Activated naive CD4-positive, alpha-beta T cell treated with anti-CD3 and anti-CD28 coated beads, Interleukin-2, amount 10 ng/mL, durations not matched to agents 7 days and 5 days (primary cell): ENCODE measurements at regions not wholly inside any gene's neighbourhood (a gene's known extent, or its start where the extent isn't known, plus 50 kb on each side); places are given as distances from the start of the nearest gene placed in this dataset.
"Not testable (repeated sequence)": the region's sequence is repeated elsewhere in the genome, so short reads cannot be mapped to it uniquely, and the experiment has no call there.

Experiments used
- CTCF ChIA-PET: fragments of 350-600 bp; sonication (Branson Sonifier 250); formaldehyde crosslinking; loops from one replicate; lab custom pipeline; 2021; ENCODE audit warnings: antibody characterized with exemption; lab: Charles Lee
- DNase-seq: peaks from one replicate; pipeline ENCODE4 v3.0.0-alpha.2; 2020
- H3K27ac Mint-ChIP-seq: one replicate; pipeline ENCODE4 v1.8.0; 2021; ENCODE audit warnings: mild to moderate bottlenecking, moderate library complexity, mixed read lengths
- H3K27me3 Mint-ChIP-seq: one replicate; pipeline ENCODE4 v1.8.0; 2021; ENCODE audit warnings: mild to moderate bottlenecking, mixed read lengths
- H3K36me3 Mint-ChIP-seq: one replicate; pipeline ENCODE4 v1.8.0; 2021; ENCODE audit warnings: mixed read lengths
- H3K4me1 Mint-ChIP-seq: one replicate; pipeline ENCODE4 v1.8.0; 2021; ENCODE audit warnings: mixed read lengths
- H3K4me3 Mint-ChIP-seq: one replicate; pipeline ENCODE4 v1.8.0; 2021; ENCODE audit warnings: mild to moderate bottlenecking, moderate library complexity, mixed read lengths
- H3K9me3 Mint-ChIP-seq: one replicate; pipeline ENCODE4 v1.8.0; 2021; ENCODE audit warnings: mixed read lengths

DNA sequence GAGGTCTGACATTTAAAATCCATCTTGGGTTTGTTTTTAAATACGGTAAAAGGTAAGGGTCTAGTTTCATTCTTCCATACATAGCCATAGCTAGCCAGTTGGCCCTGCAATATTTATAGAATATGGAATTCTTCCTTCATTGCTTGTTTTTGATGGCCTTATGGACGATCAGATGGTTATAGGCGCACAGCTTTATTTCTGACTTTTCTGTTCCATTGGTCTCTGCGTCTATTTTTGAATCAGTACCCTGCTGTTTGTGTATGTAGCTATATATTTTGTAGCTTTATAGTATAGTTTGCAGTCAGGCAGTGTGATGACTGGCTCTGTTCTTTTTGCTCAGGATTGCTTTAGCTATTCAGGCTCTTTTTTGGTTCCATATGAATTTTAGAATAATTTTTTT lies 366.8 kb upstream of the MIS18BP1 start:
- no peaks in the 10 kb centered on the region for H3K36me3 Mint-ChIP-seq
- no peaks in the 10 kb centered on the region for H3K27me3 Mint-ChIP-seq
- DNase-seq, result no peak
- no peak overlapping the region for H3K4me3 Mint-ChIP-seq
- peaks cover 4% of the 10 kb centered on the region for H3K9me3 Mint-ChIP-seq
- CTCF ChIA-PET, result no interaction called here
- no peak overlapping the region for H3K27ac Mint-ChIP-seq
- no peaks in the 10 kb centered on the region for H3K4me1 Mint-ChIP-seq

DNA sequence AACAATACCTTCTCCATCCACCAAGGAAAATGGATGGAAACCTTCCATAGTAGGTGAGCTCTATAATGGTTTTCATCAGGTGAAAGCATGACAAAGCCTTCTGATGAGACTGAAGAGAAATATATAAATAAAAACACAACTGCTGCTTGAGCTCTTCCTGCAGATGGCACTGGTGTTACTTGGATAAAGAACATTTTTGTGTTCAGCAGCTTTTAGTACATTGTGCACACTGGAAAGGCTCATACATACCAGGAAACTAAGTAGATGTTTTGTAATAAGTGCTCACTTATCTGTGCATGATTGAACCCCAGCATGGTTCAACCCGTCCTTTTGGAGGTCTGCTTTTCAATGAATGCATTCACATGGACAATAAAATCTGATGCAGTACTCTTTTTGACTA lies 357.3 kb upstream of the MIS18BP1 start:
- Mint-ChIP-seq H3K4me1 (no peaks in the 10 kb centered on the region), H3K27me3 (no peaks in the 10 kb centered on the region), H3K36me3 (no peaks in the 10 kb centered on the region), H3K4me3 (no peak overlapping the region), H3K9me3 (peaks cover 6% of the 10 kb centered on the region), H3K27ac (no peak overlapping the region)
- CTCF ChIA-PET, result no interaction called here
- no peak for DNase-seq

- H3K27me3 Mint-ChIP-seq, result no peaks in the 10 kb centered on the region
- H3K36me3 Mint-ChIP-seq, result no peaks in the 10 kb centered on the region
- peaks cover 19% of the 10 kb centered on the region for H3K9me3 Mint-ChIP-seq
- H3K4me3 Mint-ChIP-seq, result no peak overlapping the region
- H3K27ac Mint-ChIP-seq, result no peak overlapping the region
- CTCF ChIA-PET, result no interaction called here
- no peak for DNase-seq
- no peaks in the 10 kb centered on the region for H3K4me1 Mint-ChIP-seq
These were observed 334.1 kb upstream of the MIS18BP1 start for GRCh38 chr14:45587142-45587541.

- H3K27ac Mint-ChIP-seq, result no peak overlapping the region
- no peaks in the 10 kb centered on the region for H3K9me3 Mint-ChIP-seq
- H3K27me3 Mint-ChIP-seq, result no peaks in the 10 kb centered on the region
- H3K4me1 Mint-ChIP-seq, result no peaks in the 10 kb centered on the region
- CTCF ChIA-PET, result no interaction called here
- H3K4me3 Mint-ChIP-seq, result no peak overlapping the region
- H3K36me3 Mint-ChIP-seq, result no peaks in the 10 kb centered on the region
- DNase-seq, result no peak
These were observed 306.6 kb upstream of the MIS18BP1 start for GRCh38 chr14:45559626-45560025.

DNA sequence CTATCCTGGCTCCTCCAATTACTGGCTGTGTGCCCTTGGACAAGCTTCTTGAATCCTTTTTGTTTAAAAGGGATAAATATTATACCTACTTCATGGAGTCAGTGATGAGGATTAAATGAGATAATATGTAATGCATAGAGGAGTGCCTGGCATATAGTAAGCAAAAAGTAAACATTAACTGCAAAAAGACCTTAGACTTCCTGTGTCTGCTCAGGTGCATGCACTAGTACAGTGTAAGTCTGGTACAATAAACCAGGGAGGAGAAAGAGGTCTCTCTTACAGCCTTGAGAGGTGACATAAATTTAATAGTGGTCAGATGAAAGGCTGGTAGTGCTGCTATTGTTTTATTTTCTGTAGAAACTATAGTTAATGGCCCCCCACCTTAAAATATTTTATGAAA lies 305.2 kb upstream of the MIS18BP1 start:
- Mint-ChIP-seq H3K9me3 (no peaks in the 10 kb centered on the region), H3K36me3 (no peaks in the 10 kb centered on the region), H3K4me3 (no peak overlapping the region), H3K4me1 (no peaks in the 10 kb centered on the region), H3K27me3 (no peaks in the 10 kb centered on the region), H3K27ac (no peak overlapping the region)
- no peak for DNase-seq
- CTCF ChIA-PET, result no interaction called here

GRCh38 chr14:45553981-45554380 lies 301.0 kb upstream of the MIS18BP1 start:
- Mint-ChIP-seq H3K9me3 (peaks cover 8% of the 10 kb centered on the region), H3K4me3 (no peak overlapping the region), H3K4me1 (no peaks in the 10 kb centered on the region), H3K27ac (no peak overlapping the region), H3K27me3 (no peaks in the 10 kb centered on the region), H3K36me3 (no peaks in the 10 kb centered on the region)
- DNase-seq, result no peak
- CTCF ChIA-PET, result no interaction called here

DNA sequence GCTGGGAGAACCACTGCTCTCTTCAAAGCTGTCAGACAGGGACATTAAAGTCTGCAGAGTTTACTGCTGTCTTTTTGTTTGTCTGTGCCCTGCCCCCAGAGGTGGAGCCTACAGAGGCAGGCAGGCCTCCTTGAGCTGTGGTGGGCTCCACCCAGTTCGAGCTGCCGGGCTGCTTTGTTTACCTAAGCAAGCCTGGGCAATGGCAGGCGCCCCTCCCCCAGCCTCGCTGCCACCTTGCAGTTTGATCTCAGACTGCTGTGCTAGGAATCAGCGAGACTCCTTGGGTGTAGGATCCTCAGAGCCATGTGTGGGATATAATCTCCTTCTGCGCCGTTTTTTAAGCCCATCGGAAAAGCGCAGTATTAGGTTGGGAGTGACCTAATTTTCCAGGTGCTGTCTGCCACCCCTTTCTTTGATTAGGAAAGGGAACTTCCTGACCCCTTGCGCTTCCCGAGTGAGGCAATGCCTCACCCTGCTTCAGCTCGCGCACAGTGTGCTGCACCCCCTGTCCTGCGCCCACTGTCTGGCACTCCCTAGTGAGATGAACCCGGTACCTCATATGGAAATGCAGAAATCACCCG lies 298.3 kb upstream of the MIS18BP1 start:
- H3K36me3 Mint-ChIP-seq, H3K4me3 Mint-ChIP-seq, CTCF ChIA-PET, DNase-seq, H3K4me1 Mint-ChIP-seq, H3K27me3 Mint-ChIP-seq, H3K27ac Mint-ChIP-seq: not testable (repeated sequence)
- H3K9me3 Mint-ChIP-seq, result peaks cover 12% of the 10 kb centered on the region

- Mint-ChIP-seq H3K27ac (no peak overlapping the region), H3K4me3 (no peak overlapping the region), H3K27me3 (no peaks in the 10 kb centered on the region), H3K4me1 (no peaks in the 10 kb centered on the region), H3K9me3 (peaks cover 8% of the 10 kb centered on the region), H3K36me3 (no peaks in the 10 kb centered on the region)
- CTCF ChIA-PET, result no interaction called here
- no peak for DNase-seq
These were observed 278.0 kb upstream of the MIS18BP1 start for GRCh38 chr14:45531022-45531421.

DNA sequence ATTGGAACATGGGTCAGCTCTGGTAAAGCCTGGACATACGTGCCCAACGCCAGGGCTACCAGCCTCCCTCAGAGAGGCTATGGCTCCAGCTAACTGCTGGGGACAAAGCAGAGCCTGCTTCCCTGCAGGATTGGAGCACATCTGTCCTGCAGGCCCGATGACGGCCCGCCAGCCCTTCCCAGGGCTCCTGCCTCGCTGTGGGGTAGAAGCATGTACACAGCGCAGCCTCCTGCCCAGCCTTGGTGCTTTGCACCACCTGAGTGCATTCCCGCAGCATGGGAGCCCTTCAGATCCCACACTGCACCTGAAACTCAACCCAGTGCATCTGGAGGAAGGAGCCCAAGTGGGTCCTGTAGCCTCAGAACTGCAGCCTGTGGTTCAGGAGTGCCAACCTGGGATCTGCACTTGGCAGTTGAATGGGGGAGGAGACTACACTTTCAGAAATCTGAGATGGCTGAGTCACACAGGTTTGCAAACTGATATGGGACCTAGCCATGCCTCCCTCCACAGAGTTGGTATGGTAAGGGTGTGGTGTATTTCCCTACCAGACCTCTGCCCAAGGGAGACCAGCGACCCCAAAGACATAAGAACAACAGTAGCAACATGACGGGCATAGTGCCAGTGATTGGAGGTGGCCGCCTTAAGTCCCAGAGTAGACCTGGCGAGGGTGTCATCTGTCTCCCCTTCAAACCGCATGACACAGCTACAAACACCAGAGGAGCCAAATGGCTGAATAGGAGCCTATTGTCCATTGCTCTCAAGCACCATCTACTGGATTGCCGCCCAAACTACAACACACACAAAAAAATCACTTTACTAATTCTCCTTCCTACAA lies 273.9 kb upstream of the MIS18BP1 start:
- no peaks in the 10 kb centered on the region for H3K36me3 Mint-ChIP-seq
- H3K4me3 Mint-ChIP-seq, result no peak overlapping the region
- DNase-seq, result no peak
- H3K4me1 Mint-ChIP-seq, result no peaks in the 10 kb centered on the region
- H3K27me3 Mint-ChIP-seq, result no peaks in the 10 kb centered on the region
- H3K27ac Mint-ChIP-seq, result no peak overlapping the region
- peaks cover 3% of the 10 kb centered on the region for H3K9me3 Mint-ChIP-seq
- CTCF ChIA-PET, result interaction anchor here (1.5 kb wide), 1 partner anchor 9 kb away, joined by 4 read pairs; no protein-coding TSS in a partner anchor

GRCh38 chr14:45519766-45520165 lies 266.8 kb upstream of the MIS18BP1 start:
- no peak for DNase-seq
- no peaks in the 10 kb centered on the region for H3K36me3 Mint-ChIP-seq
- no peaks in the 10 kb centered on the region for H3K4me1 Mint-ChIP-seq
- CTCF ChIA-PET, result no interaction called here
- H3K4me3 Mint-ChIP-seq, result no peak overlapping the region
- no peaks in the 10 kb centered on the region for H3K27me3 Mint-ChIP-seq
- no peak overlapping the region for H3K27ac Mint-ChIP-seq
- H3K9me3 Mint-ChIP-seq, result no peaks in the 10 kb centered on the region

DNA sequence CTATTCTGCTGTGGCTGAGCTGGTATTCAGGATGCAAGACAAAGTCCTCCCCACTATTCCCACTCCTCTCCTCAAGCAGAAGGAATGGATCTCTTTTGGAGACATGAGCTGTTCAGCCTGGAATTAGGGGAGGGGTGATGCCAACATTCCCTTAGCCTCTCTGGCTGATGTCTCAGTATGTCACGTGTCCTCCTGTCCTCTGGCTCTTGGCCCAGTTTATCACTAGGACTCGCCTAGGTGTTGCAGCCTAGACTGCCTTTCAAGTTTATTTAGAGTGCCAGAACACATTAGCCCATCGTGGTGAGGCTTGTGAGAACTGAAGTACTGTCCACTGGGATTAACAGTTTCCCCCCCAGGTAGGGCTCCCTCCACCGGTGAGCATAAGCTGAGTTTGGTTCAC lies 239.9 kb upstream of the MIS18BP1 start:
- Mint-ChIP-seq H3K27ac (no peak overlapping the region), H3K4me1 (no peaks in the 10 kb centered on the region), H3K4me3 (no peak overlapping the region), H3K36me3 (no peaks in the 10 kb centered on the region), H3K27me3 (no peaks in the 10 kb centered on the region), H3K9me3 (peaks cover 3% of the 10 kb centered on the region)
- CTCF ChIA-PET, result no interaction called here
- no peak for DNase-seq

GRCh38 chr14:45491914-45492313 lies 238.9 kb upstream of the MIS18BP1 start:
- no peaks in the 10 kb centered on the region for H3K36me3 Mint-ChIP-seq
- no peak overlapping the region for H3K27ac Mint-ChIP-seq
- no peak overlapping the region for H3K4me3 Mint-ChIP-seq
- CTCF ChIA-PET, result no interaction called here
- peaks cover 3% of the 10 kb centered on the region for H3K9me3 Mint-ChIP-seq
- no peaks in the 10 kb centered on the region for H3K27me3 Mint-ChIP-seq
- no peak for DNase-seq
- H3K4me1 Mint-ChIP-seq, result no peaks in the 10 kb centered on the region

- no peak overlapping the region for H3K4me3 Mint-ChIP-seq
- H3K4me1 Mint-ChIP-seq, result no peaks in the 10 kb centered on the region
- H3K9me3 Mint-ChIP-seq, result peaks cover 26% of the 10 kb centered on the region
- H3K27me3 Mint-ChIP-seq, result no peaks in the 10 kb centered on the region
- no peak for DNase-seq
- CTCF ChIA-PET, result no interaction called here
- peaks cover 1% of the 10 kb centered on the region for H3K36me3 Mint-ChIP-seq
- no peak overlapping the region for H3K27ac Mint-ChIP-seq
These were observed 233.6 kb upstream of the MIS18BP1 start for GRCh38 chr14:45486599-45486998.

- Mint-ChIP-seq H3K27me3 (no peaks in the 10 kb centered on the region), H3K27ac (no peak overlapping the region), H3K4me1 (no peaks in the 10 kb centered on the region), H3K4me3 (no peak overlapping the region), H3K36me3 (no peaks in the 10 kb centered on the region), H3K9me3 (no peaks in the 10 kb centered on the region)
- no peak for DNase-seq
- CTCF ChIA-PET, result no interaction called here
These were observed 214.0 kb upstream of the MIS18BP1 start for GRCh38 chr14:45467023-45467422.

DNA sequence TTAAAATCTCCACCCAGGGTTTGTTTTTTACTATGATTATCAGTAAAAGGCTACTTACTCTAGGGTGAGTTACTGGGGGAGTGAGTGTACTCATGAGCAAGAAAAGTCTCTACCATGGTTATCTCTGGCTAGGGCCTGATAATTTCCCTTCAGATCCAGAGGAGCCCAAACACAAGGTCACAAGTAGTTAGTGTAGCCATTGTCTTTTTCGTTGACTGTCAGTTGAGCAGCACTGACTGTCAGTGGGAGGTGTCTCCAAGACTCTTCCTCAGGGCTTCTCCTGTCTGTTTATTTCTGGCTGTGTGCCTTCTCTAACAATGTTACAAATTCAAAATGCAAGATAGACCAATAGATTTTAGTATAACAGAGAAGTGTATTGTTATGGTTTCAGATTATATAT lies 181.2 kb upstream of the MIS18BP1 start:
- no peaks in the 10 kb centered on the region for H3K36me3 Mint-ChIP-seq
- H3K9me3 Mint-ChIP-seq, result no peaks in the 10 kb centered on the region

More for the DNA sequence above, 181.2 kb upstream of the MIS18BP1 start:
- H3K27ac Mint-ChIP-seq, result no peak overlapping the region
- no peaks in the 10 kb centered on the region for H3K4me1 Mint-ChIP-seq
- no peak for DNase-seq
- CTCF ChIA-PET, result no interaction called here
- H3K27me3 Mint-ChIP-seq, result no peaks in the 10 kb centered on the region
- no peak overlapping the region for H3K4me3 Mint-ChIP-seq
